GM19455 (cell line): ENCODE measurements at regions not wholly inside any gene's neighbourhood (a gene's known extent, or its start where the extent isn't known, plus 50 kb on each side); places are given as distances from the start of the nearest gene placed in this dataset.

Experiments
- ATAC-seq: cut with Tn5 transposase; IDR thresholded peaks from one replicate; pipeline ENCODE4 v1.9.1; 2021; ENCODE audit not compliant: unreplicated experiment

- no peak for ATAC-seq
These were observed 461.8 kb downstream of the PDHA2 start for GRCh38 chr4:96301715-96302114.

- ATAC-seq, result no peak
These were observed 465.1 kb downstream of the PDHA2 start for GRCh38 chr4:96305030-96305429.

GRCh38 chr4:96312046-96312685 is 472.3 kb downstream of the PDHA2 start:
- ATAC-seq, result no peak

- ATAC-seq, result no peak
These were observed 475.9 kb downstream of the PDHA2 start for GRCh38 chr4:96315815-96316214.

- ATAC-seq, result no peak
These were observed 476.9 kb downstream of the PDHA2 start for GRCh38 chr4:96316776-96317175.

GRCh38 chr4:96317891-96318290 is 478.0 kb downstream of the PDHA2 start:
- ATAC-seq, result no peak

GRCh38 chr4:96326846-96327245 is 487.0 kb downstream of the PDHA2 start:
- ATAC-seq, result no peak

- no peak for ATAC-seq
These were observed 502.3 kb downstream of the PDHA2 start for GRCh38 chr4:96342196-96342595.

- ATAC-seq, result no peak
These were observed 503.0 kb downstream of the PDHA2 start for GRCh38 chr4:96342790-96343455.

GRCh38 chr4:96343836-96344235 is 503.9 kb downstream of the PDHA2 start:
- ATAC-seq, result no peak

GRCh38 chr4:96347582-96347981 is 507.7 kb downstream of the PDHA2 start:
- ATAC-seq, result no peak

GRCh38 chr4:96352051-96352517 is 512.2 kb downstream of the PDHA2 start:
- ATAC-seq, result no peak

GRCh38 chr4:96354036-96354712 is 514.3 kb downstream of the PDHA2 start:
- no peak for ATAC-seq

GRCh38 chr4:96355414-96355813 is 515.5 kb downstream of the PDHA2 start:
- no peak for ATAC-seq

GRCh38 chr4:96356591-96357370 is 516.9 kb downstream of the PDHA2 start:
- ATAC-seq, result no peak

GRCh38 chr4:96366632-96367031 is 526.7 kb downstream of the PDHA2 start:
- ATAC-seq, result no peak

GRCh38 chr4:96375367-96375766 is 535.5 kb downstream of the PDHA2 start:
- no peak for ATAC-seq

GRCh38 chr4:96379524-96379923 is 539.6 kb downstream of the PDHA2 start:
- no peak for ATAC-seq

- ATAC-seq, result no peak
These were observed 540.2 kb downstream of the PDHA2 start for GRCh38 chr4:96380106-96380505.

GRCh38 chr4:96383349-96383748 is 543.5 kb downstream of the PDHA2 start:
- ATAC-seq, result no peak

GRCh38 chr4:96389770-96390169 is 549.9 kb downstream of the PDHA2 start:
- ATAC-seq, result no peak
